AG04450 (cell line): ENCODE measurements at regions not wholly inside any gene's neighbourhood (a gene's known extent, or its start where the extent isn't known, plus 50 kb on each side); places are given as distances from the start of the nearest gene placed in this dataset.

ENCODE experiments used
- CTCF ChIA-PET: fragments of 300-600, 350-600 bp; formaldehyde crosslinking; extraction: SDS; loops from one replicate; lab custom pipeline; 2022; ENCODE audit warnings: antibody characterized with exemption, inconsistent platforms; lab: Charles Lee
- POLR2A ChIA-PET: fragments of 350-600 bp; formaldehyde crosslinking; extraction: SDS; loops from one replicate; lab custom pipeline; 2021; ENCODE audit warnings: antibody characterized with exemption, inconsistent platforms; lab: Yijun Ruan, JAX
- DNase-seq: peaks from one replicate; pipeline ENCODE4 v3.0.0-alpha.2; 2011; ENCODE audit warnings: low read depth, low spot score
- H3K27ac ChIP-seq: one replicate; pipeline ENCODE4 v1.5.1; 2012; ENCODE audit warnings: low read depth, low read length, control low read depth
- H3K27me3 ChIP-seq: one replicate; pipeline ENCODE4 v1.6.0; 2012; ENCODE audit warnings: low read length; ENCODE audit not compliant: control insufficient read depth, insufficient read depth
- H3K4me3 ChIP-seq: 2 replicates; pipeline ENCODE4 v1.5.1; 2011; ENCODE audit warnings: mild to moderate bottlenecking, low read depth, low read length, control low read depth
- H3K9me3 ChIP-seq: 2 replicates; pipeline ENCODE4 v1.5.1; 2012; ENCODE audit warnings: low read length; ENCODE audit not compliant: control insufficient read depth, insufficient read depth
- CTCF ChIP-seq: IDR thresholded peaks from 2 replicates; pipeline ENCODE4 v1.5.1; 2011; ENCODE audit warnings: low read depth, low read length, control low read depth, inconsistent platforms

GRCh38 chr21:37967036-37967435 lies 50.8 kb upstream of the KCNJ6 start:
- TF ChIP-seq CTCF: no peak
- POLR2A ChIA-PET: no interaction called here
- Histone ChIP-seq H3K4me3 (no peak overlapping the region), H3K27ac (no peak overlapping the region), H3K27me3 (peaks cover 2% of the 10 kb centered on the region), H3K9me3 (no peaks in the 10 kb centered on the region)
- DNase-seq: no peak
- CTCF ChIA-PET: no interaction called here

- no peak overlapping the region for H3K27ac ChIP-seq
- no peak for TF ChIP-seq CTCF
- peaks cover 2% of the 10 kb centered on the region for H3K27me3 ChIP-seq
- ChIA-PET POLR2A (no interaction called here), CTCF (no interaction called here)
- H3K9me3 ChIP-seq: no peaks in the 10 kb centered on the region
- no peak for DNase-seq
- no peak overlapping the region for H3K4me3 ChIP-seq
Measured at GRCh38 chr21:37968744-37969143, 52.5 kb upstream of the KCNJ6 start.

GRCh38 chr21:37970548-37970947 lies 54.3 kb upstream of the KCNJ6 start:
- CTCF ChIA-PET: no interaction called here
- H3K9me3 ChIP-seq: no peaks in the 10 kb centered on the region
- peaks cover 2% of the 10 kb centered on the region for H3K27me3 ChIP-seq
- TF ChIP-seq CTCF: no peak
- POLR2A ChIA-PET: no interaction called here
- H3K4me3 ChIP-seq: no peak overlapping the region
- no peak for DNase-seq
- no peak overlapping the region for H3K27ac ChIP-seq

GRCh38 chr21:37971390-37971950 lies 55.2 kb upstream of the KCNJ6 start:
- ChIA-PET CTCF (no interaction called here), POLR2A (no interaction called here)
- peaks cover 2% of the 10 kb centered on the region for H3K27me3 ChIP-seq
- no peaks in the 10 kb centered on the region for H3K9me3 ChIP-seq
- H3K4me3 ChIP-seq: no peak overlapping the region
- no peak for TF ChIP-seq CTCF
- no peak for DNase-seq
- H3K27ac ChIP-seq: no peak overlapping the region

- CTCF ChIA-PET: no interaction called here
- TF ChIP-seq CTCF: no peak
- Histone ChIP-seq H3K4me3 (no peak overlapping the region), H3K9me3 (no peaks in the 10 kb centered on the region), H3K27ac (no peak overlapping the region), H3K27me3 (peaks cover 5% of the 10 kb centered on the region)
- POLR2A ChIA-PET: no interaction called here
- no peak for DNase-seq
Measured at GRCh38 chr21:37974081-37974480, 57.8 kb upstream of the KCNJ6 start.
